H9 (cell line): ENCODE measurements at regions not wholly inside any gene's neighbourhood (a gene's known extent, or its start where the extent isn't known, plus 50 kb on each side); places are given as distances from the start of the nearest gene placed in this dataset.

ENCODE experiments used
- DNase-seq: peaks from one replicate; pipeline ENCODE4 v3.0.0-alpha.2; 2017
- H2AFZ ChIP-seq: one replicate; pipeline ENCODE4 v1.6.1; 2013; ENCODE audit warnings: mild to moderate bottlenecking, low read length, control low read depth, moderate library complexity
- H2AK5ac ChIP-seq: 2 replicates; pipeline ENCODE4 v1.6.1; 2013; ENCODE audit warnings: low read length, control low read depth, mixed read lengths; ENCODE audit not compliant: insufficient read length
- H2BK120ac ChIP-seq: one replicate; pipeline ENCODE4 v1.6.1; 2013; ENCODE audit warnings: low read depth, mild to moderate bottlenecking, low read length, control low read depth, inconsistent platforms; ENCODE audit not compliant: poor library complexity, severe bottlenecking
- H2BK12ac ChIP-seq: 2 replicates; pipeline ENCODE4 v1.6.1; 2013; ENCODE audit warnings: low read length, control low read depth, mixed read lengths, low read depth; ENCODE audit not compliant: insufficient read length
- H2BK15ac ChIP-seq: 2 replicates; pipeline ENCODE4 v1.6.1; 2013; ENCODE audit warnings: low read depth, low read length, control low read depth
- H2BK20ac ChIP-seq: one replicate; pipeline ENCODE4 v1.6.1; 2013; ENCODE audit warnings: low read depth, mild to moderate bottlenecking, low read length, control low read depth, inconsistent platforms; ENCODE audit not compliant: poor library complexity, severe bottlenecking
- H2BK5ac ChIP-seq: 2 replicates; pipeline ENCODE4 v1.6.1; 2013; ENCODE audit warnings: low read length, control low read depth, mixed read lengths; ENCODE audit not compliant: insufficient read length
- H3K14ac ChIP-seq: 2 replicates; pipeline ENCODE4 v1.6.1; 2013; ENCODE audit warnings: low read length, control low read depth; ENCODE audit not compliant: insufficient read depth
- H3K18ac ChIP-seq: 2 replicates; pipeline ENCODE4 v1.6.1; 2013; ENCODE audit warnings: low read depth, mild to moderate bottlenecking, mixed read lengths, low read length, control low read depth; ENCODE audit not compliant: insufficient read length
- H3K23ac ChIP-seq: 2 replicates; pipeline ENCODE4 v1.6.1; 2013; ENCODE audit warnings: low read length, control low read depth, mixed read lengths, low read depth; ENCODE audit not compliant: insufficient read length
- H3K23me2 ChIP-seq: 2 replicates; pipeline ENCODE4 v1.6.1; 2013; ENCODE audit warnings: low read depth, mild to moderate bottlenecking, mixed read lengths, low read length, control low read depth; ENCODE audit not compliant: insufficient read length, poor library complexity, severe bottlenecking
- H3K27ac ChIP-seq: 2 replicates; pipeline ENCODE4 v1.5.1; 2013; ENCODE audit warnings: low read length, control low read depth, mixed read lengths, low read depth; ENCODE audit not compliant: insufficient read length
- H3K27me3 ChIP-seq: 2 replicates; pipeline ENCODE4 v1.6.1; 2013; ENCODE audit warnings: low read length, control low read depth, inconsistent platforms; ENCODE audit not compliant: insufficient read depth
- H3K4ac ChIP-seq: 2 replicates; pipeline ENCODE4 v1.6.1; 2013; ENCODE audit warnings: low read depth, mild to moderate bottlenecking, control low read depth, inconsistent platforms, low read length, moderate library complexity
- H3K4me1 ChIP-seq: 2 replicates; pipeline ENCODE4 v1.6.1; 2013; ENCODE audit warnings: low read length, control low read depth, inconsistent platforms; ENCODE audit not compliant: insufficient read depth
- H3K4me2 ChIP-seq: 2 replicates; pipeline ENCODE4 v1.6.1; 2013; ENCODE audit warnings: low read length, control low read depth, mixed read lengths; ENCODE audit not compliant: insufficient read length, insufficient read depth
- H3K56ac ChIP-seq: 2 replicates; pipeline ENCODE4 v1.6.1; 2013; ENCODE audit warnings: low read depth, mild to moderate bottlenecking, mixed read lengths, low read length, control low read depth; ENCODE audit not compliant: insufficient read length
- H3K79me1 ChIP-seq: 2 replicates; pipeline ENCODE4 v1.6.1; 2013; ENCODE audit warnings: low read depth, mild to moderate bottlenecking, moderate library complexity, low read length, control low read depth, inconsistent platforms; ENCODE audit not compliant: insufficient read depth, poor library complexity, severe bottlenecking
- H3K79me2 ChIP-seq: 2 replicates; pipeline ENCODE4 v1.6.1; 2013; ENCODE audit warnings: low read length, control low read depth, inconsistent platforms; ENCODE audit not compliant: insufficient read depth
- H3K9ac ChIP-seq: 2 replicates; pipeline ENCODE4 v1.6.1; 2013; ENCODE audit warnings: low read length, control low read depth, mixed read lengths; ENCODE audit not compliant: insufficient read length; ENCODE audit errors: extremely low read depth
- H3K9me3 ChIP-seq: one replicate; pipeline ENCODE4 v1.6.1; 2013; ENCODE audit warnings: low read depth, low read length, inconsistent platforms; ENCODE audit not compliant: control insufficient read depth
- H3T11ph ChIP-seq: one replicate; pipeline ENCODE4 v1.6.1; 2013; ENCODE audit warnings: mild to moderate bottlenecking, low read length, control low read depth, inconsistent platforms
- H4K20me1 ChIP-seq: one replicate; pipeline ENCODE4 v1.6.1; 2013; ENCODE audit not compliant: control insufficient read depth, insufficient read length, insufficient read depth
- H4K5ac ChIP-seq: 2 replicates; pipeline ENCODE4 v1.6.1; 2013; ENCODE audit warnings: low read depth, mild to moderate bottlenecking, mixed read lengths, low read length, control low read depth; ENCODE audit not compliant: insufficient read length
- H4K8ac ChIP-seq: replicated peaks from 2 replicates; pipeline ENCODE4 v1.6.1; 2013; ENCODE audit warnings: low read length, control low read depth, mixed read lengths, low read depth; ENCODE audit not compliant: insufficient read length
- H4K91ac ChIP-seq: 2 replicates; pipeline ENCODE4 v1.6.1; 2013; ENCODE audit warnings: low read depth, mild to moderate bottlenecking, moderate library complexity, mixed read lengths, low read length, control low read depth; ENCODE audit not compliant: insufficient read length
- H3K27ac Mint-ChIP-seq, 3 experiments: 2 replicates in 2 of 3; 3 replicates in 1 of 3; pipeline ENCODE4 v1.8.0; 2020 to 2021; ENCODE audit warnings: mixed read lengths in 3 of 3, mild to moderate bottlenecking in 1 of 3, moderate library complexity in 1 of 3
- H3K27me3 Mint-ChIP-seq: 2 replicates; pipeline ENCODE4 v1.8.0; 2021; ENCODE audit warnings: low read depth, mild to moderate bottlenecking, moderate library complexity, mixed read lengths
- H3K36me3 Mint-ChIP-seq, 3 experiments: 2 replicates in 2 of 3; 3 replicates in 1 of 3; pipeline ENCODE4 v1.8.0; 2020 to 2021; ENCODE audit warnings: low read depth in 3 of 3, mixed read lengths in 3 of 3; ENCODE audit not compliant: insufficient read depth in 1 of 3
- H3K4me1 Mint-ChIP-seq, 2 experiments: 2 replicates each; pipeline ENCODE4 v1.8.0; 2020; ENCODE audit warnings: mixed read lengths in 2 of 2
- H3K4me3 Mint-ChIP-seq, 2 experiments: 2 replicates in 1 of 2; 3 replicates in 1 of 2; pipeline ENCODE4 v1.8.0; 2020 to 2021; ENCODE audit warnings: mild to moderate bottlenecking in 2 of 2, mixed read lengths in 2 of 2, moderate library complexity in 1 of 2
- H3K9me3 Mint-ChIP-seq, 2 experiments: 2 replicates in 1 of 2; 3 replicates in 1 of 2; pipeline ENCODE4 v1.8.0; 2020; ENCODE audit warnings: mild to moderate bottlenecking in 2 of 2, mixed read lengths in 2 of 2, moderate library complexity in 1 of 2
- WGBS: extraction: QIAGEN DNeasy Blood & Tissue Kit; methylation state at CpG from one replicate; pipeline ENCODE4 v1.1.7; 2013; ENCODE audit warnings: missing lambda C conversion rate, low lambda C conversion rate, mixed read lengths; ENCODE audit not compliant: insufficient read length; ENCODE audit errors: extremely low coverage; 5-methylcytosine and 5-hydroxymethylcytosine counted together
- TF ChIP-seq, protein P1 (sequence below): fragments of 200-600 bp; sonication (generic); conservative IDR thresholded peaks from 3 replicates; pipeline ENCODE4 v1.8.0; 2021; ENCODE audit warnings: antibody characterized with exemption, mild to moderate bottlenecking

DNA sequence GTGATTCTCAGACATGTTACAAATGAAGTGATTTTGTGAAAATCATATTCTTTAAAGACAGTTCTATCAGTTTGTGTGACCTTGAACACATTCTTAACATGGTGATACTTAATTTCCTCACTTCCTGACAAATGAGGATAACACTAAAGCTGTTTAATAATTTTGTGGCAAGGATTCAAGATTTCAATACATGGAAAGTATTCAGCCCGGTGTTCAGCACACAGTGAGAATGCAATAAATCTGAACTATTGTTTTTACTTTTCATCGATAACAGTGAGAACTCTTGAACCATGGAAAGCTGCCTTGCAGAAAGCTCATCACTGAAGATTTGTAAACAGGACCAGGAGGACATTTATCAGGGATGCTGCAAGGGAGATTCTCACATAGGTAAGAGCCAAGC lies 57.1 kb upstream of the C5orf46 start:
- no peaks in the 10 kb centered on the region for H3K9me3 ChIP-seq
- H3K14ac ChIP-seq, result no peak overlapping the region
- H3K79me2 ChIP-seq, result no peaks in the 10 kb centered on the region
- H3K4me3 Mint-ChIP-seq, result no peak overlapping the region
- no peak overlapping the region for H3K23ac ChIP-seq
- no peak overlapping the region for H3K4me2 ChIP-seq
- no peaks in the 10 kb centered on the region for H3K9me3 Mint-ChIP-seq
- H3K27me3 Mint-ChIP-seq, result no peaks in the 10 kb centered on the region
- H3K4me1 Mint-ChIP-seq, result no peaks in the 10 kb centered on the region
- no peaks in the 10 kb centered on the region for H3K27me3 ChIP-seq
- H4K20me1 ChIP-seq, result no peaks in the 10 kb centered on the region
- H3K79me1 ChIP-seq, result no peaks in the 10 kb centered on the region
- H3T11ph ChIP-seq, result no peak overlapping the region
- H4K5ac ChIP-seq, result no peak overlapping the region
- H3K9ac ChIP-seq, result no peak overlapping the region
- H2BK5ac ChIP-seq, result no peak overlapping the region
- TF ChIP-seq, protein P1, sequence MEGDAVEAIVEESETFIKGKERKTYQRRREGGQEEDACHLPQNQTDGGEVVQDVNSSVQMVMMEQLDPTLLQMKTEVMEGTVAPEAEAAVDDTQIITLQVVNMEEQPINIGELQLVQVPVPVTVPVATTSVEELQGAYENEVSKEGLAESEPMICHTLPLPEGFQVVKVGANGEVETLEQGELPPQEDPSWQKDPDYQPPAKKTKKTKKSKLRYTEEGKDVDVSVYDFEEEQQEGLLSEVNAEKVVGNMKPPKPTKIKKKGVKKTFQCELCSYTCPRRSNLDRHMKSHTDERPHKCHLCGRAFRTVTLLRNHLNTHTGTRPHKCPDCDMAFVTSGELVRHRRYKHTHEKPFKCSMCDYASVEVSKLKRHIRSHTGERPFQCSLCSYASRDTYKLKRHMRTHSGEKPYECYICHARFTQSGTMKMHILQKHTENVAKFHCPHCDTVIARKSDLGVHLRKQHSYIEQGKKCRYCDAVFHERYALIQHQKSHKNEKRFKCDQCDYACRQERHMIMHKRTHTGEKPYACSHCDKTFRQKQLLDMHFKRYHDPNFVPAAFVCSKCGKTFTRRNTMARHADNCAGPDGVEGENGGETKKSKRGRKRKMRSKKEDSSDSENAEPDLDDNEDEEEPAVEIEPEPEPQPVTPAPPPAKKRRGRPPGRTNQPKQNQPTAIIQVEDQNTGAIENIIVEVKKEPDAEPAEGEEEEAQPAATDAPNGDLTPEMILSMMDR, result no peak
- H3K23me2 ChIP-seq, result no peaks in the 10 kb centered on the region
- no peak overlapping the region for H2BK20ac ChIP-seq
- no peak overlapping the region for H3K27ac Mint-ChIP-seq
- no peak overlapping the region for H3K27ac ChIP-seq
- DNase-seq, result no peak
- peaks cover 0 to 20% (median 0%) of the 10 kb centered on the region in 3 experiments; a peak in 2 of 7 replicates for H3K36me3 Mint-ChIP-seq
- no peaks in the 10 kb centered on the region for H3K4me1 ChIP-seq
- H4K91ac ChIP-seq, result no peak overlapping the region
- H2AFZ ChIP-seq, result no peak overlapping the region
- no peak overlapping the region for H2BK12ac ChIP-seq
- no CpG with 5 or more reads among the region's 2 CpGs for WGBS
- no peak overlapping the region for H4K8ac ChIP-seq
- no peak overlapping the region for H3K18ac ChIP-seq
- H2BK120ac ChIP-seq, result no peak overlapping the region
- H2BK15ac ChIP-seq, result no peak overlapping the region
- no peak overlapping the region for H2AK5ac ChIP-seq
- no peak overlapping the region for H3K4ac ChIP-seq
- H3K56ac ChIP-seq, result no peak overlapping the region
